ENCODE measurements at regions not wholly inside any gene's neighbourhood (a gene's known extent, or its start where the extent isn't known, plus 50 kb on each side); places are given as distances from the start of the nearest gene placed in this dataset.

GRCh38 chr21:39012326-39013230, 170.7 kb downstream of the PSMG1 start:
- TF ChIP-seq, protein P1, sequence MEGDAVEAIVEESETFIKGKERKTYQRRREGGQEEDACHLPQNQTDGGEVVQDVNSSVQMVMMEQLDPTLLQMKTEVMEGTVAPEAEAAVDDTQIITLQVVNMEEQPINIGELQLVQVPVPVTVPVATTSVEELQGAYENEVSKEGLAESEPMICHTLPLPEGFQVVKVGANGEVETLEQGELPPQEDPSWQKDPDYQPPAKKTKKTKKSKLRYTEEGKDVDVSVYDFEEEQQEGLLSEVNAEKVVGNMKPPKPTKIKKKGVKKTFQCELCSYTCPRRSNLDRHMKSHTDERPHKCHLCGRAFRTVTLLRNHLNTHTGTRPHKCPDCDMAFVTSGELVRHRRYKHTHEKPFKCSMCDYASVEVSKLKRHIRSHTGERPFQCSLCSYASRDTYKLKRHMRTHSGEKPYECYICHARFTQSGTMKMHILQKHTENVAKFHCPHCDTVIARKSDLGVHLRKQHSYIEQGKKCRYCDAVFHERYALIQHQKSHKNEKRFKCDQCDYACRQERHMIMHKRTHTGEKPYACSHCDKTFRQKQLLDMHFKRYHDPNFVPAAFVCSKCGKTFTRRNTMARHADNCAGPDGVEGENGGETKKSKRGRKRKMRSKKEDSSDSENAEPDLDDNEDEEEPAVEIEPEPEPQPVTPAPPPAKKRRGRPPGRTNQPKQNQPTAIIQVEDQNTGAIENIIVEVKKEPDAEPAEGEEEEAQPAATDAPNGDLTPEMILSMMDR (IDR thresholded peaks at IDR 0.05; ENCODE audit: insufficient read depth, low read depth, low read length, missing control alignments), result no peak
- no peak overlapping the region for H3K4me3 ChIP-seq (ENCODE audit: low read depth, low read length)
- DNase-seq (ENCODE audit: low read depth), result no peak

DNA sequence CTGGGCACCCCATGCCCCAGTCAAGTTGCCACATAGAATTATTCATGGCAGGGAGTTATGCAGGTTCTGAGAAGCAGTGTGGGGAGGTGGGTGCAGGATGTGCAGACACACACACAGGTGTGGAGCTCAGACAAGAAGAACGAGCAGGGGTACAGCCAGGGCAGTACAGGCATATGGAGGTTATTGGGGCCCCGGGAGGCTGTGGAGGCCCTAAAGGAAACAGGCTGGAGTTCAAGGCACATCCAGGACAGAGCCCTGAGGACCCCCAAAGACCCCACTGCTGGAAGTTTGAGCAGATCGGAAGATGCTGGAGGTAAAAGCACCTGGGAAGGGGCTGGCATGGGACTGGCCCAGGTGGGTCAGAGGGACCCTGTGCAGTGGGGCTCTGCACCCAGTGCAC, 171.3 kb downstream of the PSMG1 start:
- H3K4me3 ChIP-seq (ENCODE audit: low read depth, low read length), result no peak overlapping the region
- TF ChIP-seq, protein P1 (IDR thresholded peaks at IDR 0.05; ENCODE audit: insufficient read depth, low read depth, low read length, missing control alignments), result no peak
- no peak for DNase-seq (ENCODE audit: low read depth)

- no peak overlapping the region for H3K4me3 ChIP-seq (ENCODE audit: low read depth, low read length)
- DNase-seq (ENCODE audit: low read depth), result no peak
- TF ChIP-seq, protein P1 (IDR thresholded peaks at IDR 0.05; ENCODE audit: insufficient read depth, low read depth, low read length, missing control alignments), result no peak
Observed at GRCh38 chr21:39010629-39011404, 172.4 kb downstream of the PSMG1 start.

- DNase-seq (ENCODE audit: low read depth), result no peak
- TF ChIP-seq, protein P1 (IDR thresholded peaks at IDR 0.05; ENCODE audit: insufficient read depth, low read depth, low read length, missing control alignments), result no peak
- no peak overlapping the region for H3K4me3 ChIP-seq (ENCODE audit: low read depth, low read length)
Observed at GRCh38 chr21:39009587-39010225, 173.5 kb downstream of the PSMG1 start.

DNA sequence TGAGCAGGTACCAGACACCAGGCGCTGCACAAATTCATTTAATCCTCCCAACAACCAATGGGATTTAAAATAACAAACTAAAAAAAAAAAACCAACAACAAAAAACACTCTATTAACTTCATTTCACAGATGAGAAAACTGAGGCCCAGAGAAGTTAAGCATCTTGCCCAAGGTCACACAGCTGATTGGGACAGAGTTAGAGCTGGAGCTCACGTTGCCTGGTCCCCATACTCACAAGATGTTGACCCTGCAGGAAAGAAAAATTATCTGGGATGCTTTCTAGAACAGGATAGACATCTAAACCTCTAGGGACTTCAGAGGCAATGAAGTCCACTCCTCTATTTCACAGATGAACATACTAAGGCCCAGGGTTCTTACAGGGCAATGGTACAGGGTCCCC, 175.3 kb downstream of the PSMG1 start:
- TF ChIP-seq, protein P1 (IDR thresholded peaks at IDR 0.05; ENCODE audit: insufficient read depth, low read depth, low read length, missing control alignments), result no peak
- no peak overlapping the region for H3K4me3 ChIP-seq (ENCODE audit: low read depth, low read length)
- no peak for DNase-seq (ENCODE audit: low read depth)

DNA sequence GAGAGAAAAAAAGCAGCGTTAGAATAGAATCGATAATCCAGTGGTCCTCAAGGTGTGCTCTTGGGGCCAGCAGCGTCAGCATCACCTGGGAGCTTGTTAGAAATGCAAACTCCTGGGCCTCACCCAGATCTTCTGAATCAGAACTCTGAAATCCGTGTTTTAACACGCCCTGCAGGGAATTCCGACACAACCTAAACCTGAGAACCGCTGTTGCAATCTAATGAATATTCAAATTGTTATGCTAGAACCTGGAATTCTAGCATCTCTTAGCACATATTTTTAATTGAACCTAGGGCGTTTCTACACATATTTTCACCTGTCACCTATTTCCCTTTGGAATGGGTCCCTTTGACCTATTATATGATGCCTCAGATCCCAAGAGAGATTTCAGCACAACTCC, 175.7 kb downstream of the PSMG1 start:
- TF ChIP-seq, protein P1 (IDR thresholded peaks at IDR 0.05; ENCODE audit: insufficient read depth, low read depth, low read length, missing control alignments), result no peak
- no peak overlapping the region for H3K4me3 ChIP-seq (ENCODE audit: low read depth, low read length)
- no peak for DNase-seq (ENCODE audit: low read depth)

All from GM12865 (cell line).